ENCODE measurements at regions not wholly inside any gene's neighbourhood (a gene's known extent, or its start where the extent isn't known, plus 50 kb on each side); places are given as distances from the start of the nearest gene placed in this dataset.

- no peak for TF ChIP-seq CTCF (IDR thresholded peaks at IDR 0.05)
- TF ChIP-seq REST (IDR thresholded peaks at IDR 0.05; ENCODE audit: insufficient read depth in 1 of 2, low read depth in 2 of 2, low read length in 1 of 2), result no peak
- TF ChIP-seq POLR2AphosphoS5 (IDR thresholded peaks at IDR 0.05; ENCODE audit: low read depth, low read length), result no peak
- TF ChIP-seq SIN3A (IDR thresholded peaks at IDR 0.05; ENCODE audit: borderline replicate concordance, insufficient read depth, low read depth, low read length), result no peak
- TF ChIP-seq TCF7L2 (IDR thresholded peaks at IDR 0.05; ENCODE audit: low read depth, low read length), result no peak
Observed at GRCh38 chr3:194832346-194833104, 146.8 kb downstream of the FAM43A start.

Measured in Panc1 (cell line).